NAMALWA (cell line): ENCODE measurements at regions not wholly inside any gene's neighbourhood (a gene's known extent, or its start where the extent isn't known, plus 50 kb on each side); places are given as distances from the start of the nearest gene placed in this dataset.
"Not testable (repeated sequence)": the region's sequence is repeated elsewhere in the genome, so short reads cannot be mapped to it uniquely, and the experiment has no call there.

ENCODE experiments used
- DNase-seq: peaks from one replicate; pipeline ENCODE4 v3.0.0-alpha.2; 2015; ENCODE audit warnings: low spot score

DNA sequence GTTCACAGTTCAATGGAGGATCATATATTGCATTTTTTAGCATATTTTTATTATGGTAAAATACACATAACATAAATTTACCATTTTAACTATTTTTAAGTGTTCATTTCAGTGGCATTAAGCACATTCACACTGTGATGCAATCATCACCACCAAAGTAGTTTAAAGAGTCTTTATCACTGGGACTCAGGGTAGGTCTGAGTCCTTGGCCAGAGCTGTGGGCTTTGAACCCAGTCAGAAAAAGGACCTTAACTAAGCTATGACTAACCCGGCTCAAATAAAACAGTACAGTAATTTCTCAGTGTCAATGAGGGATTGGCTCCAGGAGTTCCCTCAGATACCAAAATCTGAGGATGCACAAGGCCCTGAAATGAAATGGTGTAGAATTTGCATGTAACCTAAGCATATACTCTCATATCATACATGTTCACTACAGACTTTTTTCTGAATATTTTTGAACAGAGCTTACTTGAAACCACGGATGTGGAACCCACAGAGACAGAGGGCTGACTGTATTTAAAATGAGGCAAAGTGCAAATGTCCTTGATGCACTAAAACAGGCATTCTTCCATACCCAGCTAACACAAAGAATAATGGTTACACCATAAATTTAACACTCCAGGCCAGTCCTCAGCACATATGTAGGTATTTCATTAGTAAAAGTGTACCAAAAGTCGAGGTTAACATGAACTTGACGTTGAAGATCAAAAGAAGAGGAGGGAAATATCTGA, 246.2 kb downstream of the LNPK start:
- no peak for DNase-seq

DNA sequence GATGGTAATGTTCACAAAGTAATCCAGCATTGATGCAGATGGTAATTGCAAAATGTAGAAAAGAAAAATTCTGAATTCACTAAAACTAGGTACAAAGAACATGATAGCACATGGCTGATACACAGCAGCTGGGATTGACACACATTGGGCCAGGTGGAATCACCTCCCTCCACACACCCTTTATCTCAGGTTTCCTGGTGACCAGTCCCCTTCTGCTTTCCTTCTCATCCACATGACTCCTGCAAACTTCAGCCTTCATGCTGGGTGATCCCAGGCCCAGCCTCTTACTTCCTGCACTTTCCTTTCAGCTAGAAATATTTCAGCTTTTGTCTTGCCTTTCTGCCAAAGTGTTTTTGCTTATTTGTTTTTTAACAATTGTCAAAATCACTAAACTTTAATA, 246.9 kb downstream of the LNPK start:
- no peak for DNase-seq

DNA sequence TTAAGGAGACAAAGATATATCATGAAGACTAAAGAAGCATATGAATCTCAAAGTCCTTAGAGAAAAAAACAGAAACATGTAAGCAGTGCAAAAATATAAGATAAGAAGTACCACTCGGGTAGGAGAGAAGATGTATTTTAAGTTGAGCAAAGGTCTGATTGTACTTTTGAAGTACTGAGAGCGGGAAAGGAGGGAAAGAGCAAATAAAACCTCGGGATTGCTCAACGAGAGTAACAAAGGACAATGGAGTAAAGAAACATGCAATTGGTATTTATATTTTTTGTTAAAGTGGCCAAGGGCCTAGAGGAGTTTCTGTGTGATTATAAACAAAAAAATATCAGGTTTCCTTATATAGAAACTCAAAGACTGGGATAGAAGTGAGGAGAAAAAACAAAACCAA, 251.9 kb downstream of the LNPK start:
- DNase-seq, result no peak

DNA sequence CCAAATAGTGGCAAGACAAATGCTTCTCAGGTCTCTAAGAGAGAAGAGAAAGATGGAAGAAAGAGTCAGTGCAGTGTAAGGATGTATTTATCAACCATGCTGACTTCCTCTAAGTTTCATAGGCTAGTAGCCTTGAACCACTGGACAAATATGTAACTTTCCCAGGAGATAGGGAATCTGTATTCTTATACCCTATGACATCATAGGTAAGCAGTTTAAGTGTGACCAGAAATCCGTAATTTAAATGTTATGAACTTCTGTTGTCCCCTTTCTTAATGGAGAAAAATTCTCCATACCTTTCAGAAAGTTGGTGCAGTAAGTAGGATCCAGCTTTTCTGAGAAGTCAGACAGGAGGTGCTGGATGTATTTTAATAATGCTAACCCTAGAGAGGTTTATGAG, 256.2 kb downstream of the LNPK start:
- DNase-seq, result no peak

DNA sequence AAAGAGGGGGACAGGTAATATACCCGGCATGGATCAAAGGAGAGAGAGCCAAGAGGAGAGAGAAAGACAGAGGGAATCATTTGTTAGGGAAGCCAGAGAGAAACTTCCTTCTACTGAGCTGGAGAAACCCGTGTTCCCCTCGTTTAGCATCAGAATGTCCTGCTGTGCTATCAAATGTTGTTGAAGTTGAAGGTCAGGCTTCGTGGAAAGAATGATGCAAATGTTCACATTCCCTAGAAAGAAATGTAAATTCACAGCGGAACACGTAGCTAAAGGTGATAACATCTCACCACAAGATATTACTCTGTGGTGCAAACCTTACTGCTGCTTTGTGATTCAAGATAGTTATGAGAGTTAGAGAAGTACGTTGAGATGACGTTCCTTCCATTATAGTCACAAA, 258.1 kb downstream of the LNPK start:
- DNase-seq, result no peak

DNA sequence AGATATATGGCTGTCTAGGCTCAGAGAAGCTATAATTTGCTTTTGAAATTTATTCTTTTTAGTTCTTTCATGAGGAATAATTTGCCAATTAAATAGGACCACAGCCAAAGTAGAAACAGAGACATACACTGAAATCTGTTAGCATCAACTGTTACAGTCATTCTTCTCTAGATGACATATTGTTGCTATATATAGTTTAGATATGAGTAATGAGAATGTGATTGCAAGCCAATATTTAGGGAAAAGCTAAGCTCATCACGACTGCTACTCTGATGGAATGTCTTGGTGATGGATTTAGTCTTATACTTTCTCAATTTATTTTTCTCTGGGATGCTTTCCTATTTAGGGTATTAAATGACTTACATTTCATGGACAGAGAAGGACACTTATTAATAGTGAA, 259.1 kb downstream of the LNPK start:
- no peak for DNase-seq

DNA sequence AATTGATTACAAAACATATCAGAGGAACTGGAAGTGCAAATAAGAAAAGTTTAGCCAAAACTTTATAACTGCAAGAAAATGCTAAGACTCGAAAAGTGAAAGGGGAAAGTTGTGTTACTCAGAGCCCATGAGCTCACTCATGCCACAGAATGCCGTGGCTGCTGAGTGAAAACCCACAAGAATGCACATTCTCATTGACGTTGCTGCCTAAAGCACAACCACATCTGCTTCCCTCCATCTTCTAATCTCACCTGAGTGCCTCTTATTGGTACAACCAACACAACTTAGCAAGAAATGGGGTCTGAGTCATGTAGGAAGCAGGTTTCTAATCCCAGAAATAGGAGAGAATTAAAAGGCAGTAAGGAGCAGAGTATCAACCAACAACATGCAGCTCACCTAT, 259.7 kb downstream of the LNPK start:
- no peak for DNase-seq

DNA sequence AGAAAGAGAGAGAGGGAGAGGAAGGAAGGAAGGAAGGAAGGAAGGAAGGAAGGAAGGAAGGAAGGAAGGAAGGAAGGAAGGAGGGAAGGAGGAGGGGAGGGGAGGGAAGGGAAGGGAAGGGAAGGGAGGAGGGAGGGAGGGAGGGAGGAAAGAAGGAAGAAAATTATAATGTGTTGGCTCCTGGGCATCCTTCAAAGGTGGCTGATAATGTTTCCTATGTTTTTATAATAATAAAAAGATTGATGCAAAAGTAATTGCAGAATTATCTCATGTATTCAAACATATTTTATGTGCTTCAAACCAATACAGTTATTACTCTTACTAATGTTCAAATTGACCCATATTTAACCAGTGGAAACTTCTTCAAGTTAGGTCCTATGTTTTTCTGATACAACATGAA, 260.9 kb downstream of the LNPK start:
- no peak for DNase-seq

DNA sequence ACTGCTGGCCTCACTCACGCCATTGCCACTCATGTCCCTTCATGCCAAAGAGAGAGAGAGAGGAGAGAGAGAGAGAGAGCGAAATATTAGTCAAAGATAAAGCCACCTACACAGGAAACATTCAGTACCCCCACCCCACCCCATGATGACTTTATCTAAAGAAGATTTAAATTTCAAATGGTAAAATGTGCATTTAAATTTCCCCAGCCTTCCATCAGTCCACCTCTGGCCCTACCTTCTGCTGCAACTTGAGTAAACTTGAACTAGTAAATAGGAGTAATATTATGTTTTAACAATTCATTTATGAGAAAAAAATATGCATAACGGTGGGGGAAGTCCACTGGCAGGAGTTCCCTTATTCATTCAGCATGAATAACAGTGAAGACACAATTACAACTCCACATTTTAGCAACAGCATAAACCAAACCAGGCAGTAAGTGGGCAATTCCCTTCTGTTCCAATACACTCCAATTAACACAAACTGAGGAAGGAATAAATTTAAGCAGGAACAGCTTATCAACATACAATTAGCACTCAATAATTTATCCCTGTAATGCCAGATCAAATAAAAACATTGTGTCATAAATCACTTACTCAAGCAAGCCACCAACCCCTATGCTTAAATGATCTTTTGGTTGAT, 264.2 kb downstream of the LNPK start:
- DNase-seq, result no peak

DNA sequence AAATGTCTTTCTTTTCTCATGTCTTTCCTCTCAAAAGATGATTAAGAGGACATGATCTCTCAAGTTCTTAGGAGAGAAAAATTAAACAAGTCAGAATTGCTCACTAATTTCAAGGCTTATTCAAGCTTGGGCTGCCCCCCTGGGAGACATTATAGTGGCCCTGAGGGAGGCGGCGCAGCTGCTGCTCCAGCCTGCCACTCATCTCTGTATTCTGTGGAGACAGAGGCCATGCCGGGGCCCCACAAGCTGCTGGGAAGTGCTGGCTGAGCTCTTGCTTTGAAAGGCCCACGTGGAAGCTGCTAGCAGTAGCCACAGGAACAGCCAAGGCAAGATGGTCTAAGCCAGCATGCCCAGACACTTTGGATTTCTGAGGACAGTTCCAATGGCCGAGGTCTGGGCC, 267.4 kb downstream of the LNPK start:
- DNase-seq, result no peak

DNA sequence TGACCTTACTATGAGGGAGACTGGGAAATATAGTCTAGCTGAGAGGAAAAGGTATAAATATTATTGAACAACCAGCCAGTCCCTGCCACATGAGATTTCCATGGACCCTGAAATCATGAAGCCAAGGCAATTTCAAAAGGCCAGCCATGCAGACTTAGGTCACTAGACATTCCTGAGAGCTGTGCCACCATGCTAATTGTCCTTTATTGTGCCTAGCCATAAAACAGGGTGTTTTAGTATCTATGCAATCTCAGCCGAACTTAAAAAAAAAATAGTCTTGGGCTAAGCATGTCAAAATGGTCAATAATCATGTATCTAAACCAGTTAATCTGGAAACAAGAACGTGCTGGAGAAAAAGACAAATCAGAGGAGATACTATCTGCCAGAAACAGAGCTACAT, 269.5 kb downstream of the LNPK start:
- no peak for DNase-seq

DNA sequence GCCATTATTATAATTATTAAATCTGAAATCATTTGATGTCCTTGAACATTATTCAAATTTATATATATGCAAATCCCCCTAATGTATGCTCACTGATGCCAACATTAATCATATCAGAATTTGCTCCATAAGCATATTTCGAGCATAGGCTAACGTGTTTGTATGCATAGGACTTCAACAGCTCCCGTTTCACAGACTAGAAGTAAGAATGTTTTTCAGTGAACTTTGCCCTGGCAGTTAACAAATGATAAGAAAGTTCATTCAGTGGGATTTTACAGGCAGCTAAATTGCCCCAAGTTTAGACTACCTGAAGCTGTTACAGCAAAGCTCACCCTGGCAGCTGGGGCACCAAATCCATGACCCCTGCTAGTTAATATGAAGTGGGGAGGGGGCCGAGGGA, 272.0 kb downstream of the LNPK start:
- DNase-seq, result no peak

DNA sequence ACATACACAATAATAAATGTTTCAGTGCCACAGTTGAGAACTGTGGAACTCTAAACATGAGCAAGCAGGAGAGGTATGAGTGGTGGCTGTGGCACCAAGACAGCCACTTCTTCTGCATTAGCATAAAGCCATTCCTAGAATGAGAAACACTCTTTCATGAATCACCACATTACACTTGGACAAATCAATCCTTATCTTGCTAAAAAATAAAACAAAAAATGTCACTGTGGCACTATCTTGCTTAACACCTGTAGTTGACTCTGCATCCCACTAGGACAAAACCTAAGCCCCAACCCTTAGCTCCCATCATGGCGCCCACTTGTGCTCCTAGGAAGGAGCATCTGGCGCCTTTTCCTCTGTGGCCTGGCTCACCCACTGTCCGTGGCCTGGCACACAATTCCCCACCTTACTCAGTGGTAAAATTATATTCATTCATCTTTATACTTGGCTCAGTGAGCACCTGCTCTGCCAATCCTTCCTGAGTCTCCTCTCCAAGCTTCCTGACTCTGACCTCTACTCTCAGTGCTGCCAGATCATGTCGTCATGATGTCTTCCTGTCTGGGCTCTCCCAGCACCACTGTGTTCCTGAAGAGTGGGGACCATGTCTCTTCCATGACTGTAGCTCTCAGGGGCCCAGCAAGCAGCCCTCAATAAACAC, 272.9 kb downstream of the LNPK start:
- DNase-seq, result no peak

DNA sequence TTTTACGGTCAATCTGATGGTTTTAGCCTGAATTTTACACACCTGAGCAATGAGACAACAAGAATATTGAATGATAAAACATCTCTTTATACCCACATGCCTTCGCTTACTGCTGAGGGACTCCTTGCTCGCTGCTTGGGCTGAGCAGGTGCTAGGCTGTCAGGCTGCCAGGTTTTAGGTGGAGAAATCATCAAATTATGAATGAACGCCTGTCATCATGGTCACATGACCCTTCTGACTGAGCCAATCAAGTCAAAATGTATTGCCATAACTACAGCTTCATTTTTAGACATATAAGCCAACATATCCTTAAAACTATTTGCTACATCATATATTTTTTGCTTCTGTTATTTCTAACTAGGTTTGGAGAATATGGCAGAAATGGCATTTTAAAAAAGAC, 274.0 kb downstream of the LNPK start:
- DNase-seq, result no peak

DNA sequence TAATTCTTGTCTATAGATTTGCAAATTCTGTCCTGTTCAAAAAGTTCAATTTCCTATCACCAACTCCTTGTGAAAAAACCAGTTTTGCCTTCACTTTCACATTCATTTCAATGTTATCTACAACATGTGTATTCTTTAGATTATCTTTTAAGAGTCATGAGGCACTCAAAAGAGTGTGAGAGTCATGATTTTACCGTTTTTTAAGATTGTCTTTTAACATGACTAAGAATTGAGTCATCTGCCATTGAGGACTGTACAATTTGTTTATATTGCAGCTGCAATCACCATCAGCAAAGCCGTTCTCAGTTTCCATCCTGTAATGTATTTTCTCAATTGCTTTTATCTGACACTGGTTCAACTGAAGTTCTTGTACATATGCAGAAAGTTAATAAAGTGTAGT, 275.8 kb downstream of the LNPK start:
- DNase-seq, result no peak

DNA sequence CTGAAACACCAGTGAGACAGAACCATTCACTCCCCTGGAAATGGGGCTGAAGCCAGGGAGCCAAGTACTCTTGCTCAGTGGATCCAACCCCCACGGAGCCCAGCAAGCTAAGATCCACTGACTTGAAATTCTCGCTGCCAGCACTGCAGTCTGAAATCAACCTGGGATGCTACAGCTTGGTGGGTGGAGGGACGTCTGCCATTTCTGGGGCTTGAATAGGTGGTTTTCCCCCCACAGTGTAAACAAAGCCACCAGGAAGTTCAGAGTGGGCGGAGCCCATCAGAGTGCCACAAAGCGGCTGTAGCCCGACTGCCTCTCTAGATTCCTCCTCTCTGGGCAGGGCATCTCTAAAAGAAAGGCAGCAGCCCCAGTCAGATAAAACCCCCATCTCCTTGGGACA, 292.8 kb downstream of the LNPK start:
- DNase-seq, result no peak

DNA sequence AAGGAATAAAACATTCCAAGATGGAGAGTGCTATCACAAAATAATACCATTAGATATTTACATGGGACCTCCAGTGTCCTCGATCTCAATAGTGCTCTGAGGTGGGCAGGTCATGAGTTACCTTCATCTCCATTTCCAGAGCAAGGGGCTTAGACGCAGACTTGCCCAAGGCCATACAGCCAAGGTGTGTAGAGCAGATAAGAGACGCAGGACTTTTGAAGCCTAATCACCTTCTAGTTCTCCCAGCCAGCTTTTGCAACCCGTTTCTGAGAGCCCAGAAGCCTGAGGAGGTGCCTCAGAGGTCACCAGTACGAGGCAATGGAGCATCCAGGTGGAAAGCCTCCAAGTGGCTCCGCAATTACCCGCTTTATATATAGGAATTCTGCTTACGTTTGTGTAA, 294.7 kb downstream of the LNPK start:
- no peak for DNase-seq

DNA sequence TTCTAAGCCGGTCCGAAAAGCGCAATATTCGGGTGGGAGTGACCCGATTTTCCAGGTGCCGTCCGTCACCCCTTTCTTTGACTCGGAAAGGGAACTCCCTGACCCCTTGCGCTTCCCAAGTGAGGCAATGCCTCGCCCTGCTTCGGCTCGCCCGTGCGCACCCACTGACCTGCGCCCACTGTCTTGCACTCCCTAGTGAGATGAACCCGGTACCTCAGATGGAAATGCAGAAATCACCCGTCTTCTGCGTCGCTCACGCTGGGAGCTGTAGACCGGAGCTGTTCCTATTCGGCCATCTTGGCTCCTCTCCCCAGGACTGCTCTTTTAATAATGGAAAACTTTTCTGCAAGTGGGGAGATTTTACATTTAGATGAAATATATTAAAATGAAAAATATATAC, 297.5 kb downstream of the LNPK start:
- not testable (repeated sequence) for DNase-seq

DNA sequence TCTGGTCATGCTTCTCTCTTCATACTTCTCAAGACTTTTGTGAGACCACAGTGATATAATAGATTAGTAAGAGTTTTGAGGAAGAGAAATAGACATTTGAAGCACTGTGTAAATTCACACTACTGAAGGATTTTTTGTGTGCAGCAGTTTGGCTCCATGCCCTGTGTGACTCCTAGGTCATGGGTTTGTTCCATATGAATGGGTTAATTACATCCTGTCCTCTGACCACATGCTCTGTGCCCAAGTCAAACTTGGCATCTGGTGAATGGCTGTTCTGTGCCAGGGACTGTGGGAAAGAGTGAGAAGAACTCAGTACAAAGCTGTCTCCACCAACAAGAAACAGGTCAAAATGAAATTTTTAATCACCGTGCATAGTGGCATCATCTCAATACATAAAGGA, 304.0 kb downstream of the LNPK start:
- DNase-seq, result no peak

DNA sequence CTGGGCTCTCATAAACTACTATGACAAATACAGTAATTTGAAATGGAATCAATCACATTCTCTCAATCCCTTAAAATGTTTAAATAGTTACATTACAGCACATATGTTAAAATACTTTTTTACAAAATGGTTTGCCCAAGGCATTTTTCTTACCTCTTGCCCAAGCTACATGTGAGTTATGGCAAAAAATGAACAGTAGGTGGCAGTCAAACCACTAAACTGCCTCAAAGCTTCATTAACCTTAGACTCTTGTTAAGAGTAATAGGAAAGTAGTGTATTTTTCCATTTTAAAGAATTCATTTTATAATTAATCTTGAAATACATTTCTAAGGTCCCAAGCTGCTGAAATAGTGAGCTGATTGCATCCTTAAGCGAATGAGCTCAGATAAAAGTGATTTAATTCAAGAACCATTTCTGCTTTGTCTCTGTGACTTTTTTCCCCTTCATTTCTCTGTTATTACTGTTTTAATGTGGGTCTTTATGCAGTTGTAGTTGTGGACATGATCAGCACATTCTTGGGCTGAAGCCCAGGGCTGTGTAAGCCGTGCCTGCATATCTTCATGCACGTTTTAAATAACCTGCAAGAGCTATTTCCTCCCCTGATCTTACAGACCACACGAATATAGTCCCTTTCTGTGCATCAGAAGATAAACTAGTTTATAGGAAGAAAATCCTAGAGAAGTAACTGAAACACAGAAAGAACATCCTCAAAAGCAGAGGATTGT, 311.8 kb downstream of the LNPK start:
- DNase-seq, result peak; percentile 81

DNA sequence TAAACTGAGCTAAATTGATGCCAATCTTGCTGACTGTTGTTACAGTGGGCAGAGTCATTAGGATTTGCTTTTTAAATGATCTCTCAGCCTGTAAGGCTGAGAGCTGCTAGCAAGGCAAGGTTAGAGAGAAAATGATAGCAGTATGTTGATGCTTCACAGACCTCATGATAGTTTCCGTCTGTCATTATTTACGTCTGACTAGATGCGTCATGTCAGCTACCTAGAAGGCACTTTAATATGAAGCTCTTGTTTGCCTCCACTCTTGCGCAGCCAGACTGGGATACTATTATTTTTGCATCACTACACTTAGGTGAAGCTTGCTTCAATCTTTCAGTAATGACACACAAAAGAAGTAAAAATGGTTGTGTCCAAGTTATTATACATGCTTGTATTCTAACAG, 313.8 kb downstream of the LNPK start:
- DNase-seq, result no peak

DNA sequence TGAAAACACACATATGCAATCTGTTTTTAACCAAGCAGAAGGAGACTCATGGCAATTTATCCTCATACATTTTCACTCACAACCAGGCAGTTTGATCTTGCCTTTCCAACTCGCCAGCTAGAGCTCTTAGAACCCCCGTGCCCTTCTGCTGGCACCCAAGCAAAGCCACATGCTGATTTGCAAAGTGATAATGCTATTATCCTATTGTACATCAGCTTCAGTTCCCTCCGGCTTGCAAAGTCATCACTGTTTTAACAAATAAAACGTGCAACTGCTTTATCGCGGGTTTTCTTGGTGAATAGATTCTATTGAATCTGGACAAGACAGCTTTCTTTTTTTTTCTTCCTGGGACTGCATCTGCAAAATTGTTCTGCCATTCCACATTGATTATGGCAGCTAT, 314.6 kb downstream of the LNPK start:
- no peak for DNase-seq

DNA sequence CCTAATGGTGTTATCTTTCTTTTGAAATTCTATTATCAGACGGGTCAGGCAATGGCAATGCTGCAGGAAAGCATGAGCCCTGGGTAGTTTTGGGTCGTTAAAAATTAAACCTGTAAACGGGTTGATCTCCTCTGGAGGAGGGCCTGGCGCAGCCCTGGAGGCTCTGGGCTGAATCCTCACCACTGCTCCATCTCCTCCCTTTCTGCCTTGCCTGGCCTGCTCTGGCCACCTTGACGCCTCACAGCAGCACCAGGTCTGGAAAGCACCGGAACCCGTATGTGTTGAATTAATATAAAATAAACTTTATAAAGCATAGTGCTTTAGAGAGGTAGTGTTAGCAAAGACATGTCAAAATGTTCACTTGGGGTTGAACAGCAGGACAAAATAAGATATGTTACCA, 316.1 kb downstream of the LNPK start:
- no peak for DNase-seq
